RCC 7860 (cell line): ENCODE measurements at regions not wholly inside any gene's neighbourhood (a gene's known extent, or its start where the extent isn't known, plus 50 kb on each side); places are given as distances from the start of the nearest gene placed in this dataset.
"Not testable (repeated sequence)": the region's sequence is repeated elsewhere in the genome, so short reads cannot be mapped to it uniquely, and the experiment has no call there.

ENCODE experiments used
- DNase-seq: peaks from one replicate; pipeline ENCODE4 v3.0.0-alpha.2; 2015; ENCODE audit warnings: low spot score
- FAIRE-seq: peaks from 2 replicates; lab custom pipeline; 2012; peaks lifted over from hg19 to GRCh38; lab: Jason Lieb, UNC

DNA sequence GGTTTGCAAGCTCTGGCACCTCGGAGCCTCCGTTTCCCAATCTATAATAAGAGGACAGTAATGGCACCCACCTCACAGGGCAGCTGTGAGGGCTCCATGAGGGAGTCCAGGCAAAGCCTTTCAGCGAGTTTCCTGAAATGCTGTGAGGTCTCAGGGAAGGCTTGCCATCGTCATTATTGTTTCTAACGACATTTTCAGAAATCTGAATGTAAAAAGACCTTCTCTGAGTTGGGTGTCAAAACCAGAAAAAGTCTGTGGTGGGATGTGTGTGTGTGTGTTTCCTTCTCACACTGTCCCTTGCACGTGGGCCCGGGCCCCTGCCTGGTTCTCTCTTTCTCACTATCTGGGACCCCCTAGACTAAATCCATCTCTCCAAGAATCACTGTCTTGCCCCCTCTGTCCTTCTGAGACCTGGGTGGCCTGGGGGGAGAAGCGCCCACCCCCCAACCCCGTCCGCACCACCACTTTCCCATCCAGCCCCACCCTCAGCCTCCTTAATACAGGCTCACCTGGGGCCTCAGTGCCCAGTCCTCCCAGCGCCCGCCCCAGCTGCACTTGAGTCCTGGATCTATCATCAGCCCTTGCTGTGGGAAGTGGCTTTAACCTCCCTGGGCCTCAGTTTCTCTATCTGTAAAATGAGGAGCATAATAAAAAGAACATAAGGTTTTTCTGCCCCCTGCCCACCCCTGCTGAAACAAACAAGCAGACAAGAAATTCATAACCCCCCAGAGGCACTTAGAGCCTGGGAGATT is 180.3 kb downstream of the C9orf50 start:
- FAIRE-seq, result no peak
- DNase-seq, result no peak

DNA sequence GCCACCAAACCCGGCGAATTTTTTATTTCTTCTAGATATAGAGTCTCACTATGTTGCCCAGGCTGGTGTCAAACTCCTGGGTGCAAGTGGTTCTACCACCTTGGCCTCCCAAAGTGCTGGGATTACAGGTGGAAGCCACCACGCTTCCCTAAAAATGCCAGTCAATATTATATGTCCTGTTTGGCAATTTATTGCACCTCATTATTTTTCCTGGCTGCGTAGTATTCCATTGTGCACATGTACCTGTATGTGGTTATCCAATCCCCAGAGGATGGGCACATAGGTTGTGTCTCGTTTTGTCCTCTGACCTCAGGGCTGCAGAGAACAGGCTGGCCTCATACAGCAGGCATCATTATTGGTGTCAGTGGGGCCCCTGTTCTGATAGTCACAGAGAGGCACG is 181.7 kb downstream of the C9orf50 start:
- no peak for FAIRE-seq
- no peak for DNase-seq

DNA sequence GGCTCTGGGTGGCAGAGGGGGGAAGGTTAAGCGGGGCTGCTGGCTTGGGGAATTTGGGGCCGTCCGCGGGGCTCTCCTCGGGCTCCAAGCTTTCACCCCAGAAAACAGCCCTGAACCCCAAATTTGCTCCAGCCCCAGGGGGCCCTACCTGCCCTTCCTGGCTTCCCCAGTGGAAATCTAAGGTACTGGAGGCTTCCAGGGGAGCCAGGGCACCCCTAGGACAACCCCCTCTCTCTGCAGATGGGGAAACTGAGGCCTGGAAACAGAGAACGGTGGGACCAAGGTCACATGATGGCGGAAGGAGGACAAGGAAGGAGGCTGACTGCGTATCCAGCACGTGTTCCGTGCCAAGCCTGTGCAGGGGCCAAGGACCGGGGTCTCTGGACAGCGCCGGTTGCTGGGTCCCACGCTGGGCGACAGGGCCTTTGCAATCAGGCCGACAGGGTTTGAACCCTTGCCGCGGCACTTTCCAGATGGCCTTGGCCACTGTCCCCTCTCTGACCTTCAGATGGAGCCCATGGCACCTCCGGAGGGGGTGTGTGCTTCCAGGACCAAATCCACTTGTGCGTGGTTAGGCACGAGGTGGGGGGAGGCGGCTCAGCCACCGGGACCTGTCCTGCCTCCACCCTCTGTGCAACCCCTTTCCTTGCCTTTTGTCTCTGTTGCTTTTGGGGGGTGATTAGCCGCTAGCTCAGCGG is 183.1 kb downstream of the C9orf50 start:
- FAIRE-seq (no peak), DNase-seq (no peak)

DNA sequence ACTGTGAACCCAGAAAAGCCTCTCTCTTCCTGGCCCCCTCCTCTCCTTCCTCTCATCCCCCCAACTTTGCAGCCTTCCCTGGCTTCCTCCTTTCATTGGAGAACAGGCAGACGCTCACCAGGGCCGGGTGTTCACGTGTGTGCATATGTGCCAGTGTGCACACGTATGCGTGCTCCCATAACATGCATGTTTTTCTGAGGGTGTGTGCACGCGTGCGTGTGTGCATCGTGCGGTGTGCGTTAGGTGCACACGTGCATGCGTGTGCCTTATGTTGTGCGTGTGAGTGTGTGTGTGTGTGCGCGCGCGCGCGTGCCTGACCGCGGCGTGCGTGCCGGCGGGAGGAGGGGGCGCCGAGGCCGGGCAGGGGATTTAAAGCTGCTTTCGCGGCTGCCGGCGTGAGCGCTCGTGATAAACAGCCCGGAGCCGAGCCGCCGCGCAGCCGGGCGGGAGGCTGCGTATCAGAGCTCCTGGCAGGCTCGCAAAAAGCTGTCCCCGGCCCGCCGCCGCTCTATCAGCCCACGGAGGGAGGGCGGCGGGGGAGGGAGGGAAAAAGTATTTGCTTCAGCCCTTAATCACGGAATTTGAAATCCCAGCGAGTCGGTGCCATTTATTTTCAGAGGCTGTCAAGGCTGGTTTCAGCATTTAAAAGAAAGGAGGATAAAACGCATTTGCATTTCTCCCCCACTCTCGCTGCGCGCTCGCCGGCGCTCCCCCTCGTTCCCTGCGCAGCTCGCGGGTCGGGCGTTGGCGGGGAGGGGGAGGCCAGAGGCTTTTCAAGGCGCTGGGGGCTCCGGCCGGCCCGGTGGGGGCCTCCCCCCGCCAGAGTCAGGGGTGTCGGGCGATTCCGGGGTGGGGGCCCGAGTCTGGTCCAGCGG is 183.9 kb downstream of the C9orf50 start:
- DNase-seq (no peak), FAIRE-seq (no peak)

DNA sequence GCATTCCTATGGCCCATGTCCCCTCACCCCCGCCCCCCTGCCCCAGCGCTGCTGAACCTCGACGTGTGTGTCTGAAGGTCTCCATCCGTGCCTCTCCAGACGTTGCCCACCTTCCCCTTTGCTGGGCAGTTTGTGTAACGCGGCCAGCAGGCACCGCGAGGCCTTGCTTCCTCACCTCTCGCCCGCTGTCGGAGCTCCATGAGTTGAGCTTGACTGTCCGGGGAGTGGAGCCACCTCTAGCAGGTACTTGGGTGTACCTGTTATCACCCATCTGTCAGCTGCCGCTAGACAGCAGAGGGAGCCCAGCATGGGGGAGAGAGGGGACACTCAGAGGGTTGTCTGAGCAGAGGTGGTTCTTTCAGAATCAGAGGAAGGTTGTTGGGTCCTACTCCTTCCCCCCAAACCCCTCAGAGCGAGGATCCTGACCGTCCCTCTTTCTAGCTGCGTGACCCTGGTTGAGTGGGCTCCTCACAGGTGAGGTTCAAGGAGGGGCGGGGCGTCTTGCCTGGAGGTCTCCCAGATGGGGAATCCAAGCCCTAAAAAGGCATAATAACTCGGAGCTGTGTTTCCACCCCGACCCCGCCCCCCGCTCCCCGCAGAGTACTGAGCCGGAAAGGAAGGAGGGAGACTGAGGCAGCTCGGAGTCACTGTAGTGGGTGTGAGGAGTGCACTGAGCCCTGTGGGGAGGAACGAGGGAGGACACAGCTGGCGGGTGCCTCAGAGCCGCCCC is 184.7 kb downstream of the C9orf50 start:
- no peak for FAIRE-seq
- DNase-seq, result no peak

DNA sequence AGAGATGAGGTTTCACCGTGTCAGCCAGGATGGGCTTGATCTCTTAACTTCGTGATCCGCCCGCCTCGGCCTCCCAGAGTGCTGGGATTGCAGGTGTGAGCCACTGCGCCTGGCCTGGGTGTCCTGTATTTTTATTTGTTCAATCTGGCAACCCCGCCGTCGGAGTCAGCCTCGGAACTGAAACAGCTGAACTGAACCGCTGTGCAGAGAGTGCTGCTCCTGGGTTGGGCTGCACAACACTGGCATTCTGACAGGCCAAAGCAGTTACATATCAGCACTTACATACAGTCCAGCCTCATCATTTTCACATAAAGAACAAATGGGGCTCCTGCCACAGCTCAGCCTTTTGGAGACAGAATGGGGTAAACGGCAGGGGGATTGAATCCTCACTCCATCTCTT is 185.6 kb downstream of the C9orf50 start:
- no peak for FAIRE-seq
- no peak for DNase-seq

DNA sequence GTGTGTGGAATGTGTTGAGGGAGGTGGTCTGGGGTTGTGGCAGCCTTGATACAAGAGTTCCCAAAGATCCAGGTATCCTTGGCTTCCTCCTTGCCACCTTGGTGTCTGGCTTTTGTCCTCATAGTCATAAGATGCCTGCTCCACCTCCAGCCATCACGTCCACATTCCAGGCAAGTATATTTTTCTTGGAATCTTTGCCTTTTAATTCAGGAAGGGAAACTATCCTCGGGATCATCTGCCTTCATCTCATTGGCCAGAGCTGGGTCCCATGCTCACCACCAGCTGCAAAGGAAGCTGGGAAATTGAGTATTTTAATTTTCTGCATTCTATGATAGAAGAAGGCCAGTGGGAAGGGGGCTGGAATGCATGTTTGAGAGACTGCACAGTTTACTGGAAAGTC is 186.7 kb downstream of the C9orf50 start:
- FAIRE-seq (no peak), DNase-seq (no peak)

DNA sequence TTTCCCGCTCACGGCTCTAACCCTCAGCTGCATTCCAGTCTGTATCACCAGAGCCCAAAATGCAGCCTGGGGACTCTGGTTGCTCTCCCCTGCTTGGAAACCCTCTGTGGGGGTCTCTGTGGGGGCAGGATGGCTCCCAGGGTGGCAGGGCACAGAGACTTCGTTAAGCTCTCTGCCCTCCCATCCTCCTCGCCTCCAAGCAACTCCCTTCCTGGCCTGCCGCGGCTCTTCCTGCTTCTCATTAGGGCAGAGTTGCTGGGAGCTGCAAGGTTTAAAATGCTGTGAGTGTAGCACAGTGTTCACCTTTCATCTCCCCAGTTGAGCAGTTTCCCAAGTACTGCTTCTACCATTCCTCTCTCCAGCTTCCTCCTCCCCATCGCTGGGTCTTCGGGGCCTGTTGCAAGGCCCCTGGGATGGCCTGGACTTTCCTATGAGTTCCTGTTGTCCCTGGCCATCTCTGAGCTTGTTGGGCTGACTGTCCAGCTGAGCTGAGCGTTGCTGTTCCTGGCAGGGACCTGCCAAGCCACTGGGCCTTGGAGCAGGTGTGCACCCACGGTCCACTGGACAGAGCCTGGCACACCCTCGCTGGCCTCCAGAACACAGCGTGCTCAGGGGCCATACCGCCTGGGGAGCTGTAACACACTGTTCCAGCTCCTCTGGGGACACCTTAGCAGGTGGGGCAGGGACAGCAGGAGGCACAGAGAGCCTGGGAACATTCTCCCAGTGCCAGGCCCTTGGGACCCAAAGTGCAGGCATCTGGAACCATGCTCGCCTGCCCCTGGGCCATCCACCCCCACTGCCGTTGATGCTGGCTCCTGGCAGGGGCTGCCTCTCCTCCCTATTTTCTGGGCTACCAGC is 188.4 kb downstream of the C9orf50 start:
- FAIRE-seq (no peak), DNase-seq (no peak)

DNA sequence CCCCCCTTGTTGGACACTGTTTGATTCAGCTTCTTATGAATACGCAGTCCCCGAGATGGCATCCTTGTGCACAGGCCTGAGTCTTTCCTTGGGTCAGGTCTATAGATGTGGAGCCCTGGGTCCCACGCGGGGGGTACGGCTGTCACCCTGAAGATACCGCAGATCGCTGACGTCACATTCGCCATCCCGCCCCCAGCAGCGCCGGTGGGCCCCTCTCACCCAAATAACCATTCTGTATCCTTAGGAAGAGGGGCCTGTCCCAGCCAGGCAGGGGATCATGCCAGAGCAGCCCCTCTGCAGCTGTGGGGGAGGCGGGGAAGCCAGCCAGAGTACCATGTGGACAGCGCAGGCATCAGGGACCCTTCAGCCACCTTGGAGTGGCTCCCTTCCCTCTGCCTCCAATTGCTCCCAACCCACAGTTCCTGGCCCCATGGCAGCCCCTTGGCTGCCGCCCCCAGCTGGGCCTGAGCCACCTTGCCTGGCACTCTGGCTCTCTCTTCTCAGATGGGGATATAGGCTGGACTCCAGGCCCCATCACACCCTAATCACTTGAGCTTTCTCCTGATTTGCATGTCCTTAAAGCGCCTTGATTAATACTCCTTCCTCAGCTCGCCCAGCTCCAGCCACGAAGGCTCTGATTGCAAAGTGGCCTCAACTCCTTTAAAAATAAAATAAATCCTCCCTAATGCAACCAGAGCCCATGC is 189.8 kb downstream of the C9orf50 start:
- no peak for FAIRE-seq
- no peak for DNase-seq

DNA sequence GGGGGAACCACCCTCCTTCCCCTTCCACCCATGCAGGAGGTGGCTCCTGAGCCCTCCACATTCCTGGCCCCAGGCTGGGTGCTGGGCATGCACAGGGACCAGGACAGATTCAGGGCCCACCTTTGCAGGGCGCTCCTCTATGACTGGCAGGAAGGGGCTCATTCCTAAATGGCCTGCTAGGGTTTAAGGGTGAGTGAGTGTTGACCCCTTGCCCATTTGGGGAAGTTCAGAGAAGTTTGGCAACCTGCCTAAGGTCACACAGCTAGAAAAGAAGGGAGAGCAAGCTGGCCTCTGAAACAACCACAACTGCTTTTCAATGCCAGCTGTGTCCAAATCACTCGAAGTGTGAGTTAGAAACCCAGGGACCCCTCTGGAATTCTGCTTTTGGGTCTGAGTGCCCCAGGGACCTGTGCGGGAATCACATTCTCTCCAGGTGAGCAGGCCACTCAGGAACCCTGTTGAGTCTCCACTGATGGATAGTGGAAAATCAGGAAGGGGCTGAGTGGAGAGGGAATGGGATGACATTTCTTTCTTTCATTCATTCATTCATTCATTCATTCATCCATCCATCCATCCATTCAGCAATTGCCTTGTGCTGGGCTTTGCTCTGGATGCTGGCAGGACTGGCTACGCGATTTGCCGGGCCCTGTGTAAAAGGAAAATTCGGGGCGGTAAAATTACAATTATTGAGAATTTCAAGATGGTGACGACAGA is 191.9 kb downstream of the C9orf50 start:
- no peak for DNase-seq
- no peak for FAIRE-seq

DNA sequence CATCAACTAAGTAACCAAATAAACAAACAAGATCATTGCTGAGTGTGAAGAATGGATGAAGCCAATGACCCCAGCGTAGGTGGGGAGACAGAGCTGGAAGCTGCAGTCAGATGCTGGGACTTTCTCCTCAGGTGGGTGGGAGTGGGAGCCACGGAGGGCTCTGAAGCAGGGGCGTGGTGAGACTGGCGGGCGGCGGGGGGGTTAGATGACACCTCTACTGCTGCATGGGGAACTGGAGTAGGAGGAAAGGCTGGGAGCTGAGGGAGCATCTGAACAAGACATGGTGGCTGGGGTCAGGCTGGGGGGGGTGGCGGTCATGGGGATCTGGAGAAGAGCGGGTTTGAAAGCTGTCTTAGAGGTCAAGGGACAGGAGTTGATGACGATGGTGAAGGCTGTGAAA is 193.8 kb downstream of the C9orf50 start:
- no peak for FAIRE-seq
- no peak for DNase-seq

DNA sequence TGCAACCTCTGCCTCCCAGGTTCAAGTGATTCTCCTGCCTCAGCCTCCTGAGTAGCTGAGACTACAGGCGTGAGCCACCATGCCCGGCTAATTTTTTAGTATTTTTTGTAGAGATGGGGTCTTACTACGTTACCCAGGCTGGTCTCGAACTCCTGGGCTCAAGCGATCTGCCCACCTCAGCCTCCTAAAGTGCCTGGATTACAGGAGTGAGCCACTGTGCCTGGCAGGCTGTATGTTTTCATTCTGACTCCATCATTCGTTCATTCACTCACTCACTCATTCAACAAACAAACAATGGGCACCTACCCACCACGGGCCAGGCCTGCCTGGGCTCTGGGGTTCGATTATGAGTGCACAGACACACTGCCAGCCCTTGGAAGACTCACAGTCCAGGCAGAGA is 197.1 kb downstream of the C9orf50 start:
- FAIRE-seq, DNase-seq: not testable (repeated sequence)

DNA sequence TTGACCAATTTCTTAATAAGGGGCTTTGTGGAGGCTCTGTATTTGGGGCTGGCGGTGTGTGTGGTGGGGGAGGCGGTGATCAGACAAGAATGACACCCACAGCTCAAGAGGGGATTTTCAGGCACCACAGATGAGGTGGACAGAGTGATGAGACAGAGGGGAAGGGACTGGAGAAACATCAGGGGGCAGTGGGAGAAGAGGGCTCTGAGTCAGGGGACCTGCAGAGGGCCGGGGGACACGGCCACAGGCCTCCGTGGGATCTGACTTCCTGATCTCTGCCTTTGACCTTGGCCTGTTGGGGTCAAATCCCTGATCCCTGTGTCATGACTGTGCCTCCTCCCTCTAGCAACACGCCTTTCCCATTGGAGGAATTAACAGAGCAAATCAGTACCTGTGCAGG is 197.7 kb downstream of the C9orf50 start:
- peak; percentile 13 for DNase-seq
- no peak for FAIRE-seq

DNA sequence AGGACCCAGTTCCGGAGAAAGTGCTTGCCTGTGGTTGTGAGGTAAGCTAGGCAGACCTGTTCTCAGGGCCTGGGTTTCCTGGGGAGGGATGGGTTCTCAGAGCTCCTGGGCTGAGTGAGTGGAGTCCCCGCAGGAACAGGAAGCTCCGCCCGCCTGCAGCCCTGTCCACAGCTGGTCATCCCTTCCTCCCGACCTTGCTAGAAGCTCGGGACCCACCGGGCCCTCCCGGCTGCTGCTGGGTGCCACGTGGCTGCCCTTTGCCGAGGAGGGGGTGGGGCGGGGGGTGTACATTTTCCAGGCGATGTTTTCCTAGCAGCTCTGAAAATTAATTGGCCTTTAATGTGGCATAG is 198.1 kb downstream of the C9orf50 start:
- no peak for FAIRE-seq

DNA sequence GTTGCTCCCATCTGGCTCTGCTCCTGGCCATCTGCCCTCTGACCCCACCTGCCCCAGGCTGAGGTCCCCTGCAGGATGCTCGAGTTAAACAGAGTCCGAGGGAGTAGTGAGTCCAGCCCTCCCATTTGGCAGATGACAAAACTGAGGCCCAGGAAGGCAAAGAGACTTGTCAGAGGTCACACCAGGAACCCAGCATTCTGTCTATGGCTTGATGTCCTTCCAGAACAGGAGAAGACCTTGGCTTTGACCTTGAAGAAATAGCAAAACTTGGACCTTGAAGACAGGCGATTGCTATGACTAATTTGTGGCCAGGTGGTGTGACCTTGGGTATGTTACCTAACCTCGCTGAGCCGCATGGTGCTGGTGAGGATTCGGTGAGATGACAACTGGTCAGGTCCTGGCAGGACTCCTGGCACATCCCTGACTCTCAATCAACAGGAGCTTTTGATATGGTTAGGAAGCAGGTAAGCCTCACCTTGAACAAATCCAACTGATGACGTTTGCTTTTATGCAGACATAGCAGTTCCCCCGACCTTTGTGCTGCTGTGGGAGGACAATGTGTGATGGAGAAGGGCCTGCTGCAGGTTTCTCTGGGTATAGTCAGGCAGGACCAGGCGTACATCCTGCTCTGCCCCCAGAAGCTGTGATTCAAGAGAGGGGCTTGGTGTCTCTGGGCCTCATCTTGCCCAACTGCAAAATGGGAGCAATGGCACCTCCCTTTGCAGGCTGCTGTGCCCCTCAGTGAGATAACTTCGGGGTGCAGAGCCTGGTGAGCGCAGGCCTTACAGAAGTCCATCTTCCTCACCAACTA is 198.7 kb downstream of the C9orf50 start:
- no peak for FAIRE-seq

More for the DNA sequence above, 198.1 kb downstream of the C9orf50 start:
- DNase-seq, result no peak

DNA sequence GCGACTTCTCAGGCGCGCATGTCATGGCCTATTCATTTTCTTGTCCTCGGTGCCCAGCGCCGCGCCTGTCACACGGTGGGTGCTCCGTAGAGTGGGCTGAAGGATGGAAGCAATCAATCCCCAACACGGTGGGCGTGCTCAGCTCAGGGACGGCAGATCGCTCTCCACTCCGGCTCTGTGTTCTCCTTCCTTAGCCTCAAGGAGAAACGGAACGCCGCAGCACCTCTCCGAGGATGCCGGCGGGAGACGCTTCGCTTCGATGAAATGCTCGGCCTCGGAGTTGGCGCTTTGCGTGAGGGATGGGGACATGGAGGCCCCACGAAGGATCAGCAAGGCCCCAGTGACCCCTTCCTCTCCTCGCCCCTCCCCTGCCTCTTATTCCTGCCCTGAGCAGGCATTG is 199.5 kb downstream of the C9orf50 start:
- DNase-seq, result no peak
- FAIRE-seq, result no peak

More for the DNA sequence above, 198.7 kb downstream of the C9orf50 start:
- no peak for DNase-seq

DNA sequence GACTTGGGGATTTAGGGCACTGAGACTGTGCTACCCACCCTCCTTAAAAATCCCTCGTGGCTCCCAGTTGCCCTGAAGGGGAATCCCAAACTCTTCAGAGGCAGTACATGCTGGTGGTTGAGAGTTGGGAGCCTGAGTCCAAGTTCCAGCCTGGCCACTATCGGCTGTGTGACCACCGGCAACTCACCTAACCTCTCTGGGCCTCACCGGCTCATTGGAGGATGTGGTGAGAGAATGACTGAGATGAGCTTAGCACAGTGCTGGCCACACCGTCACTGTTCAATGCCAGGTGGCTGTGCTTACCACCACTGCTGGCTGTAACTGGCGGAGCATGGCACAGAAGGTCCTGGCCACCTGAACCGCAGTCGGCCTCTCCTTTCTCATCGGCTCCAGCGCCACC is 200.2 kb downstream of the C9orf50 start:
- no peak for FAIRE-seq
- DNase-seq, result no peak

DNA sequence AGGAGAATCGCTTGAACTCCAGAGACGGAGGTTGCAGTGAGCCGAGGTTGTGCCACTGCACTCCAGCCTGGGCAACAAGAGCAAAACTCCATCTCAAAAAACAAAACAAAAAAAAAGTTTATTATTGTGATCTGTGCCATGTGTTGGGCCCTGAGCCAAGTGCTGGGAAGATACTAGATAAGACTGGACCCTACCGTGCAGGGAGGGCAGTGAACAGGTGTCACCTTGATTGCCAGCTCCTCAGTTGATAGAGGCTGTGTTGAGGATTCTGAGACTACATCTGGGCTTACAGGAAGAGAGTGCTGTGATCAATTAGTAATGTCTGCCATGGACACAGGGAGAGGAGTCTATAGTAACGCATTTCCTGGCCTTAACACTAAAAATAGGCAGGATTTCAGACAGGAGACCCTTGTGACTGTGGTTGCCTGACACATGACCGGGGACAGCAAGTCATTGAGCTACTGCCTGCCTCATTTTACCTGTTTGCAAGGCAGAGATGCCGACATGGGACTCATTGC is 201.5 kb downstream of the C9orf50 start:
- FAIRE-seq (no peak), DNase-seq (no peak)
